HG02884 (cell line): ENCODE measurements at regions not wholly inside any gene's neighbourhood (a gene's known extent, or its start where the extent isn't known, plus 50 kb on each side); places are given as distances from the start of the nearest gene placed in this dataset.
"Not testable (repeated sequence)": the region's sequence is repeated elsewhere in the genome, so short reads cannot be mapped to it uniquely, and the experiment has no call there.

Experiments
- ATAC-seq: cut with Tn5 transposase; IDR thresholded peaks from one replicate; pipeline ENCODE4 v1.9.1; 2021; ENCODE audit warnings: mild to moderate bottlenecking, moderate library complexity; ENCODE audit not compliant: unreplicated experiment

- ATAC-seq, result no peak
These were observed 282.3 kb downstream of the HGF start for GRCh38 chr7:81487516-81487915.

GRCh38 chr7:81484261-81484660 is 285.6 kb downstream of the HGF start:
- no peak for ATAC-seq

DNA sequence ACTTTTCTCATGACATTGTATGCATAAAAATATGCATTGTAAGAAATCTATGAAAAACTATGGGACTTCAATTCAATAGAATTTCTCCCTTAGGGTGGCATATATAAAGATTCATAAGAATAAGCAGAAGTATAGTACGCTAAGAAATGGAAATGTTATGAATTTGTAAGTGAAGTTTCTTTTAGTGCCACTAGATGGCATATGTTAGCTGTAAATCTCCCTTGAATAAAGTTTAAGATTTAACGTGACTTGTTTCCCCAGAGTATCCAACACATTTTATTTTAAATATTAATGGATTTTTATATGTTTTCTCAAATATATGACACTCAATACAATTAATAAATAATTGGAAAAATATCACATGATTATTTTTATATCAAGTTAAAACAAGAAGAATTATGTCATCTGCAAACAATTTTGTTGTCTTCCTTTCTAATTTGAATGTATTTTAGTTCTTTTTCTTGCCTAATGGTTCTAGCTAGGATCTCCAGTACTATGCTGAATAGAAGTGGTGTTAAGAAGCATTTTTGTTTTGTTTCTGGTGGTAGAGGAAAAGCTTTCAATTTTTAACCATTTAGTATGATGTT is 287.2 kb downstream of the HGF start:
- ATAC-seq, result peak; percentile 72

GRCh38 chr7:81478664-81479063 is 291.2 kb downstream of the HGF start:
- ATAC-seq, result no peak

GRCh38 chr7:81478201-81478600 is 291.6 kb downstream of the HGF start:
- not testable (repeated sequence) for ATAC-seq

DNA sequence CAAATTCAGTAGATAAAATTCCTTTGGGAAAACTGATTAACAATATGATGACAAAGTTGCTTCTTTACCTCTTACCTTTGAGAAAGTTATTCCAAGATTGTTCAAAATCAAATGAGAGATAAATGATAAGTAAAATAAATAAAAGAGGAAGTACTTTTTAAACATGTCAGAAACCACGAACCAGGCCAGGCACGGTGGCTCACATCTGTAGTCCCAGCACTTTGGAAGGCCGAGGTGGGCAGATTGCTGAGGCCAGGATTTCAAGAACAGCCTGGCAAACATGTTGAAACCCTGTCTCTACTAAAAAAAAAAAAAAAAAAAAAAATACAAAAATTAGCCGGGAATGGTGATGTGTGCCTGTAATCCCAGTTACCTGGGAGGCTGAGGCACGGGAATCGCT is 296.6 kb downstream of the HGF start:
- ATAC-seq, result no peak

DNA sequence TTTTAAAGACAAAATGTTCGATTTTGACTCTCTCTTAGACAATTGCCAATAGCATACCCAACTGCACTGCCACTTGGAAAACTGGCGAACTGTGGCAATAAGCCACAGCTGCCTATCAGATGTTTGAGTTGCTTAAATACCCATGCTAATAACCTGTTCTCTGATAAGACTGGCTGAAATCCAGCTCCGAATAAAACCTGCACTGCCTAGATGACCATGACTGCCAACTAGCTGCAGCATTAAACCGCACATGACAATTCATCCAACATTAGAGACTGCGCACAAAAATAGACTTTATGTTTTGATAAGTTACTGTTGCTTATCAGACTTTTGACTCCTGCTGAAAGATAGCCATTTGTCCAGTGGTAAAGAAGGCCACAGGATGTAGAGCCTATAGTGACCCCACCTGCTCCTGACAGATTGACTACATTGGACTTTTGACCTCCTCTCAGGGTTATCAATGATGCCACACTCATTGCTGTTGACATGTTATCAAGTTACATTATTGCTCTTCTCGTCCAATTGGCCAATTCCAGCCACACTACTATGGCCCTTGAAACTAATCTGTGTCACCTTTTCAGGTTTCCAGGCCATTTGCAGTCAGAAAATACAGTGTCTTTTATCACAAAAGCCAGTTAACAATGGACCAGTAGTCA is 299.0 kb downstream of the HGF start:
- ATAC-seq, result no peak

GRCh38 chr7:81469869-81470723 is 299.8 kb downstream of the HGF start:
- no peak for ATAC-seq

GRCh38 chr7:81469153-81469868 is 300.5 kb downstream of the HGF start:
- ATAC-seq, result no peak

- no peak for ATAC-seq
These were observed 301.3 kb downstream of the HGF start for GRCh38 chr7:81468526-81468925.

GRCh38 chr7:81467964-81468363 is 301.9 kb downstream of the HGF start:
- no peak for ATAC-seq

- no peak for ATAC-seq
These were observed 307.2 kb downstream of the HGF start for GRCh38 chr7:81462672-81463071.

GRCh38 chr7:81460250-81461045 is 309.4 kb downstream of the HGF start:
- no peak for ATAC-seq

DNA sequence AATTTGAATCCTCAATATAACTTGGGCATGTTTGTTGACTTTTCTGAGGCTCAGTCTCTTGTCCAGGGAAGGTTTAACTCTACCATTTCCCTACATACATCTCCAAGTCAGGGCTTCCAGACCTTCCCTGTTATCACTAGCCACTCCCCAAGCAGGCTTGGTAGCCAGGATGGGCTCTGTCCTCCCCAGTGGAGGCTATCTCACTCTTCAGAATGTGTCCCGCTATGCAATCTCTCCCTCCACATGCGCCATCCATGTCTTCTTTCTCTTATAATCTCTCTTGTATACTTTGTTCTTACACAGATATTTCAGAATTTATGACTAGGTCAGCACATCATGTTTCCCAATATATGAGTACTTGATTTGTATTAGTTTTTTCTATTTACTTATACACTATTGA is 310.4 kb downstream of the HGF start:
- ATAC-seq, result no peak

DNA sequence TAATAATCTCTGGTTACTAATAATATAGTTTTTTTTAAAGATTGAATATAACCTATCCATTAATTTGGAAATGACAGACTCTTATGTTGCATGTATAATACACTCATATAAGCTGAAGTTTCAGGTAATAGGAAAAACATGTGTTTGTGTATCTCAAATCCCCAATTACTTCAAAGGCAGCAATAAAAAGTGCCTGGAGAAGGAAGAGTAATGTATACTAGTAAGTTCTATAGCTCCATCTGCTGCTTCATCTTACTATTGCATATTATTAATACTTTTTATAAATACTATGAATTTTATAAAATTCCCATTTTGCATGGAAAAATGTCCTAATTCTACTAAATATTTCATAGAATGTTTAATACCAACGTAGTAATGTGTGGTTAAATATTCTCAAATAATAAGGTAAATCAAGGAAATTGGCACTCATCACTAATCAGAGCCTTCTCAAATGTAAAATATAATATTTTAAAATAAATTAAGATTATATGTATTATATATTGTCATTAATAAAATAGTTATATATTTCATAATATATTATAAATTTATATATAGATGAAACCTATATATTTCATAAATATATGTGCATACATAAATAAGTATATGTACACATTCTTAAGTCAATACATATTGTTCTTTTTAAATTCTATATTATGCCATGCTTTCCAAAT is 311.9 kb downstream of the HGF start:
- no peak for ATAC-seq

DNA sequence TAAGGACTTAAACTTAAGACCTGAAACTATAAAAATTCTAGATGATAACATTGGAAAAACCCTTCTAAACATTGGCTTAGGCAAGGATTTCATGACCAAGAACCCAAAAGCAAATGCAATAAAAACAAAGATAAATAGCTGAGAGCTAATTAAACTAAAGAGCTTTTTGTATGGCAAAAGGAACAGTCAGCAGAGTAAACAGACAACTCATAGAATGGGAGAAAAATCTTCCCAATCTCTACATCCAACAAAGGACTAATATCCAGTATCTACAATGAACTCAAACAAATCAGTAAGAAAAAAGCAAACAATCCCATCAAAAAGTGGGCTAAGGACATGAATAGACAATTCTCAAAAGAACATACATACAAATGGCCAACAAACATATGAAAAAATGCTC is 316.1 kb downstream of the HGF start:
- not testable (repeated sequence) for ATAC-seq

DNA sequence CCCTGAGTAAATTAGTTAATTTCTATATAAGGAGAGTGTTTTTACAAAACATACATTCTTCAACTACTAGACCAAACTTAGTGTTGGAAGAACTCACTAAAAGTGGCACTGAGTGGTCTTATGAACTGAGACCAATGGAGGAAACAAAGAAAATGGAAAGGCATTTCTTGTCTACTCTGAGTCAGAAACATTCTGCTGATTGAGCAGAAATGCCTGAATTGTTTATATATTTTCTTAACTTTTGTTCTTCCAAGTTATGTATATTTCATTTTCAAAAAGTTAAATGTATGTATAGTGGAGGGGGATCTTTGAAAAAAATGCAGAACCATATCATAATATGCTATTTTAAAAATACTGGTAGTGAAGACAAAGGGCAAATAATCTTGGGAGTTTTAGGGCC is 320.7 kb downstream of the HGF start:
- ATAC-seq, result no peak

GRCh38 chr7:81447351-81447952 is 322.4 kb downstream of the HGF start:
- ATAC-seq, result no peak

DNA sequence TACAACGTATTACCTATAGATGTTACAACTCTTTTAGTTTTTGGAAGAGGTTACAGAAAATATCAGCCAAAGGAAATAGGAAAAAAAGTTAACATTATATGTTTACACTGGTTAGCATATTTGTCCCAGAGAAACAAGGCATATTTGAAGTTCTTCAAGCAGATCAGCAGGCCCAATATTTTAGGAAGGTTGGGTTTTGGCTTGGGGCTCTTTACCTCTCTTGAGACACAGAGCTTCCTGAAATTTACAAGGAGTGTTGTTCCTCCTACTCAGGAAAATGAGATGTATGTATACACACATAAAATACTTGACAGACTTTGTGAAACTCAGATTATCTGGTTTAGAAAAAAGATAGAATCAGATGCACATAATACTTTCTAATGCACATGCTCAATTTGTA is 323.6 kb downstream of the HGF start:
- no peak for ATAC-seq

GRCh38 chr7:81445462-81445861 is 324.4 kb downstream of the HGF start:
- no peak for ATAC-seq
